ENCODE measurements at regions not wholly inside any gene's neighbourhood (a gene's known extent, or its start where the extent isn't known, plus 50 kb on each side); places are given as distances from the start of the nearest gene placed in this dataset.
"Not testable (repeated sequence)": the region's sequence is repeated elsewhere in the genome, so short reads cannot be mapped to it uniquely, and the experiment has no call there.

GRCh38 chr2:208673631-208674030, 267.0 kb downstream of the PTH2R start:
- no peak for DNase-seq (ENCODE audit: low read depth)
- TF ChIP-seq, protein P1, sequence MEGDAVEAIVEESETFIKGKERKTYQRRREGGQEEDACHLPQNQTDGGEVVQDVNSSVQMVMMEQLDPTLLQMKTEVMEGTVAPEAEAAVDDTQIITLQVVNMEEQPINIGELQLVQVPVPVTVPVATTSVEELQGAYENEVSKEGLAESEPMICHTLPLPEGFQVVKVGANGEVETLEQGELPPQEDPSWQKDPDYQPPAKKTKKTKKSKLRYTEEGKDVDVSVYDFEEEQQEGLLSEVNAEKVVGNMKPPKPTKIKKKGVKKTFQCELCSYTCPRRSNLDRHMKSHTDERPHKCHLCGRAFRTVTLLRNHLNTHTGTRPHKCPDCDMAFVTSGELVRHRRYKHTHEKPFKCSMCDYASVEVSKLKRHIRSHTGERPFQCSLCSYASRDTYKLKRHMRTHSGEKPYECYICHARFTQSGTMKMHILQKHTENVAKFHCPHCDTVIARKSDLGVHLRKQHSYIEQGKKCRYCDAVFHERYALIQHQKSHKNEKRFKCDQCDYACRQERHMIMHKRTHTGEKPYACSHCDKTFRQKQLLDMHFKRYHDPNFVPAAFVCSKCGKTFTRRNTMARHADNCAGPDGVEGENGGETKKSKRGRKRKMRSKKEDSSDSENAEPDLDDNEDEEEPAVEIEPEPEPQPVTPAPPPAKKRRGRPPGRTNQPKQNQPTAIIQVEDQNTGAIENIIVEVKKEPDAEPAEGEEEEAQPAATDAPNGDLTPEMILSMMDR (IDR thresholded peaks at IDR 0.05; ENCODE audit: low read length, missing control alignments), result no peak
- H3K4me3 ChIP-seq (replicated peaks; ENCODE audit: low read depth, low read length), result no peak overlapping the region

DNA sequence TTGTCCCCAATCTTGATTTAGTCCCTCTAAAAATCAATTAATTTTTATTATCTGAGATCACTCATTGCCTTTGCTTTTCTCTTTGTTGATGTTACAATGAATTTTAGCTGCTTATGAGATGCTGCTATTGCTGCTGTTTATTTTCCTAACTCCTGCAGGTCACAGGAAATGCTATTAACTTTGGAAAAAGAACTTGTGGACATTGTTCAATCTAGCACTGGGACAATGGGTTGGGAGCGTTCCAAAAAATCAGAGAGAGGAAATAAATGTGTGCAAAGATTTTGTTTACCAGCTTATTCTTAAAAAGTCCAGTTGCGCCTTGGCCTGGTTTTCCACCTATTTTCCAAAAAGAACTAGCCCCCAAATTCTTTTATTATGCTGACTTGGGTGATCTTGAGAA, 268.3 kb downstream of the PTH2R start:
- TF ChIP-seq, protein P1 (IDR thresholded peaks at IDR 0.05; ENCODE audit: low read length, missing control alignments), result no peak
- DNase-seq (ENCODE audit: low read depth), result no peak
- H3K4me3 ChIP-seq (replicated peaks; ENCODE audit: low read depth, low read length), result no peak overlapping the region

GRCh38 chr2:208685929-208686328, 279.3 kb downstream of the PTH2R start:
- not testable (repeated sequence) for DNase-seq (ENCODE audit: low read depth); H3K4me3 ChIP-seq (replicated peaks; ENCODE audit: low read depth, low read length)

GRCh38 chr2:208686665-208687064, 280.1 kb downstream of the PTH2R start:
- TF ChIP-seq, protein P1 (IDR thresholded peaks at IDR 0.05; ENCODE audit: low read length, missing control alignments), result no peak
- H3K4me3 ChIP-seq (replicated peaks; ENCODE audit: low read depth, low read length), result no peak overlapping the region
- no peak for DNase-seq (ENCODE audit: low read depth)

DNA sequence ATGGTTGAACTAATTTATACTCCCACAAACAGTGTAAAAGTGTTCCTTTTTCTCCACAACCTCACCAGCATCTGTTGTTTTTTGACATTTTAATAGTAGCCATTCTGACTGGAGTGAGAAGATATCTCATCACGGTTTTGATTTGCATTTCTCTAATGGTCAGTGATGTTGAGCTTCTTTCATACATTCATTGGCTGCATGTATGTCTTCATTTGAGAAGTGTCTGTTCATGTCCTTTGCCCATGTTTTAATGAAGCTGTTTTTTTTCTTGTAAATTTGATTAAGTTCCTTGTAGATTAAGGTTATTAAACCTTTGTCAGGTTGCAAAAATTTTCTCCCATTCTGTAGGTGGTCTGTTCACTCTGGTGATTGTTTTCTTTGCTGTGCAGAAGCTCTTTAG, 281.1 kb downstream of the PTH2R start:
- DNase-seq (ENCODE audit: low read depth); H3K4me3 ChIP-seq (replicated peaks; ENCODE audit: low read depth, low read length): not testable (repeated sequence)

- TF ChIP-seq, protein P1 (IDR thresholded peaks at IDR 0.05; ENCODE audit: low read length, missing control alignments), result no peak
- H3K4me3 ChIP-seq (replicated peaks; ENCODE audit: low read depth, low read length), result no peak overlapping the region
- no peak for DNase-seq (ENCODE audit: low read depth)
These were observed 291.5 kb downstream of the PTH2R start for GRCh38 chr2:208698114-208698513.

DNA sequence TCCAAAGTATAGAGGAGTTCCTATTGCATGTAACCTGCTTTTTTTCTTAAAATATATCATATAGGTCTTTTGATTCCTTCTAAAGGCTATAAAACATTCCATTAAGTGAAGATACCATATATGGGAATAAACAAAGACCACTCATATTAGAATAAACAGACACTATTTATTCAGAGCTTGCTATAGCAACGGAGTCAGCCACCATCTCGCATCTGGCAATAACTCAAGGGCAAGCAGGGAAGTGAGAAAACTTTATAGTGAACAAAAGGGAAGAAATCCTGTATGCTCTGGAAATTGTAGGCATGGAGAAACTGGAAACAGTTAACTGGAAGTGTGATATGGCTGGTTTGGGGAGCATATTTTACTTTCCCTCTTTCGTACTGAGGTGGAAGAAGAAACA, 301.9 kb downstream of the PTH2R start:
- no peak overlapping the region for H3K4me3 ChIP-seq (replicated peaks; ENCODE audit: low read depth, low read length)
- TF ChIP-seq, protein P1 (IDR thresholded peaks at IDR 0.05; ENCODE audit: low read length, missing control alignments), result no peak
- DNase-seq (ENCODE audit: low read depth), result no peak

GRCh38 chr2:208711598-208711997, 305.0 kb downstream of the PTH2R start:
- no peak overlapping the region for H3K4me3 ChIP-seq (replicated peaks; ENCODE audit: low read depth, low read length)
- no peak for DNase-seq (ENCODE audit: low read depth)
- TF ChIP-seq, protein P1 (IDR thresholded peaks at IDR 0.05; ENCODE audit: low read length, missing control alignments), result no peak

Data from fibroblast of pulmonary artery (primary cell).